NCI-H774 (cell line): ENCODE measurements at regions not wholly inside any gene's neighbourhood (a gene's known extent, or its start where the extent isn't known, plus 50 kb on each side); places are given as distances from the start of the nearest gene placed in this dataset.
"Not testable (repeated sequence)": the region's sequence is repeated elsewhere in the genome, so short reads cannot be mapped to it uniquely, and the experiment has no call there.

Experiments used
- DNase-seq: peaks from one replicate; lab custom pipeline; 2025; lab: John Stamatoyannopoulos, UW

DNA sequence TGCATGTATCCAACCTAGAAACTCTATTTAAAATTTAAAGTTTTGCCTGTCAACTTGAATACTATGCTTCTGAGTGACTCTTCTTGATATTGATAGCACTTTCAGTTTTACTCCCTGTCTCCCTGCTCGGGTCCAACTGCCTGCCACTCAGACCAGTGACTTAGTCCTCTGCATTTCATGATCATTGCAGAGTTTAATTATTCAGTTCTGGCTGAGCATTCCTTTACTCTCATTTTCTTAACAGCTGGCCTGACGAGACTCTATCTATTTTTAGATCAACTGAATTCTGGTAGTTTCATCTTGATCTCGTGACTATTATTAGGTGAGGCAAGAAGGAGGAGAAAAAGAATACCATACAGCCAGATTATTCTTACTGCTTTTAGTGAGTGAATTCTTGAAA is 617.4 kb downstream of the SI start:
- no peak for DNase-seq

DNA sequence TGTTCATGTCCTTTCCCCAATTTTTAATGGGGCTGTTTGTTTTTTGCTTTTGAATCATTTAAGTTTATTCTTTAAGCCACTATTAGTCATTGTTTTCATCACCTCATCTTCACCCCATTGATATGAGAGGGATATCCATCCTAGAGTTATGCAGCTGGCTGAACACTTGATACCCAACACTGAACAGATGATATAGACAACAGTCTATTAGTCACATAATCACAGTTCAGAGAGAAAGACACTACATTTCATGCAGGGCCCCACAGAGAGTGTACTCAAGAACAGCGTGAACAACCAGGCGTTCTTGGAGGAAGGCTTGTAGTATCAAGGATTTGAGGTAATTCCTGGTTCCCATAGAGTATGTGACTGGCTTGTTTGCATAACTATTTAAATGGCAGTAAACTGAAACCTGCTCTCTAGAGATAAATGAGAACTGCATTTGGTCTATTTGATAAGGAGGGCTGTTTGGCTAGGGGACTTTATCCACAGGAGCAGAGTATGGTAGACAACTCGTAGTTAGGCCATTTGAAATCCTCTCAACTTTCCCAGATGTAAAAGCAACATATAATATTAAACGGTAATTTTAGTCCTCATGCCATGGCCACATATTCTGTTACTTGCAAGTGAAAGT is 618.7 kb downstream of the SI start:
- no peak for DNase-seq

- DNase-seq, result no peak
Observed at GRCh38 chr3:164458986-164459385, 619.3 kb downstream of the SI start.

- no peak for DNase-seq
Observed at GRCh38 chr3:164453714-164454113, 624.6 kb downstream of the SI start.

GRCh38 chr3:164452707-164453106 is 625.6 kb downstream of the SI start:
- no peak for DNase-seq

DNA sequence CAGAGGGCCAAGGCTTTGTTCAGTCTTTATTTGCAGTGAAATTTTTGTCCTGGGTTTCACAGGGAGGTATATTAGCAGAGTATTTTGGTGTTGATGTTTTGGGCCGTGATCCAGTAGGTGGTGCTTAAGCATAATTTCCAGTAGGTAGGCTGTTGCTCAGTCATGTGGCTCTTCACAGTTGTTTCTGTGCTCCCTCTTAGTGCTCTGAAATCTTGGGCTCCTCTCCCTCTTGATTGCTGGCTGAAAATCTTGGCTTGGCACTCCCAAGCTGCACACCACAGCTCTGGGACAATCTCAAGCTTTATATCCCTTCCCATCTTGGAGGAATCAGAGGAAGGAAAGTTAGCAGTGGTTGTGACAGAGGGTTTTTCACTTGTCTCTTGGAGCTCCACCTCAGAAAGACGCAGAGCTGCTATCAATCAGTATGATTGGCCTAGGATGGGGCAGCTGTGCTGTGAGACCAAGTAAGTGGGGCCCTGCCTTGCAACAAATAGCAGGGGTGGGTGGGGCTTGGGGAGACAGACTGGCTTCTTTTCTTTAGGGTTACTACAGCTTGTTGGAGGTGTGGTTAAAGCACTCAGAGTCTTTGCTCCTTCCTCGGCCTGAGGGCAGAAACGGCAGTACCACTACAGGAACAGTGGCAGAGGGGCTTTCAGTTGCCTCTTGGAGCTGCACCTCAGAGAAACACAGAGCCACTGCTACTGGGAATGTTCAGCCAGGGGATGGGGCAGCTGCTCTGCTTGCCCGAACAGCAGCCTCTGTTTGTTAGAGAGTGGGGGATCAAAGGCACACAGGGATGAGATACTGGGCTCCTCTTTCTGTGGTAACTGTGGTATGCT is 627.0 kb downstream of the SI start:
- DNase-seq, result no peak

- no peak for DNase-seq
Observed at GRCh38 chr3:164450276-164450905, 627.9 kb downstream of the SI start.

DNA sequence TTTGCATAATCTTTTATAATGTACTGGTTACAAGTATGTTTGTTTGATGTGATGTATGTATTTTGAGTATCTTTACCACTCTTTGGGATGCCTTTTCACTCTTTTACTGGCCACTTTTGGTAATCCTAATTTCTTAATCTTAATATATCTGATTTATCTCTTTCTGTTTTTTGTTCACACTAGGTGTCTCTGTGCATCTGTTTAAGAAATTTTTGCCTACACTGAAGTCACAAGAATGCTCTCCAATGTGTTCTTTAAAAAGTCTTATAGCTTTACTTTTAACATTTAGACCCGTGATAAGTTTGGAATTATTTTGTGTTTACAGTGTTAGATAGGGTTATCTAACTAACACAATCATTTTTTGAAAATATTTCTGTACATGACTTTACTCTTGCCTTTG is 659.1 kb downstream of the SI start:
- no peak for DNase-seq

DNA sequence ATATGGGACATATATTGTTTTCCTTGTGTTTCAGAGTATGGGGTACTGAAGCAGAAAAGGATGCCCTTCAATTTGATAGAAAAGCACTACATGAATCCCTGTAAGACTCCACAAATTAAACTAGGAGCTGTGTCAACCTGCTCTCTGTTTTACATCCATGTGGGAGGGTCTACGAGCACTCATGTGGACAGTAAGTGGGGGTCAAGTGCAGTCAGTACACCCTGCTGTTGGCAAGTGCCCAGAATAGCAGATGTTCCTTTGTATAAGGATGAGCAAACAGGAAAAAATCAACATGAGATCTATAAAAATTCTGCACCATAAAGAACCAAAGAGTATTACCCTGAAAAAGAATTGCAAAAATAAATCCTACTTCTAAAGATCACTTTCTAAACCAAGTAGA is 659.9 kb downstream of the SI start:
- DNase-seq, result peak; percentile 97

GRCh38 chr3:164417955-164418354 is 660.3 kb downstream of the SI start:
- DNase-seq, result no peak

GRCh38 chr3:164416491-164417222 is 661.6 kb downstream of the SI start:
- DNase-seq, result no peak

DNA sequence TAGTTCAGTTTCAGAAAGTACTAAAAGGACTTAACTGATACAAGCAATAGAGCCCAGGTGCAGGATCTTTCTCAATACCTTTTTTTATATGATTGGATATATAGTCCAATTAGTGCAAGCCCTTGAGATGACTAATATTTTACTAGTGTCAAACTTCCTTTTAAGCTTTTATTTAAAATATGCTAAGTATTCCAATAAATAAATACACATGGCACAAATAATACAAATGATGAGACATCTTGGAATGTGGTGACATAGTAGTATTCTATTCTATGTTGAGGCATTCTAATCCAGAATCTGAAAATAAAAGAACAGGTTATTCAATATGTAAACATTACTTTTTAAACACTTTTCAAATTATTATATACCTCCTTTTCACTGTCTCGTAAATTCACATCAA is 670.0 kb downstream of the SI start:
- no peak for DNase-seq

DNA sequence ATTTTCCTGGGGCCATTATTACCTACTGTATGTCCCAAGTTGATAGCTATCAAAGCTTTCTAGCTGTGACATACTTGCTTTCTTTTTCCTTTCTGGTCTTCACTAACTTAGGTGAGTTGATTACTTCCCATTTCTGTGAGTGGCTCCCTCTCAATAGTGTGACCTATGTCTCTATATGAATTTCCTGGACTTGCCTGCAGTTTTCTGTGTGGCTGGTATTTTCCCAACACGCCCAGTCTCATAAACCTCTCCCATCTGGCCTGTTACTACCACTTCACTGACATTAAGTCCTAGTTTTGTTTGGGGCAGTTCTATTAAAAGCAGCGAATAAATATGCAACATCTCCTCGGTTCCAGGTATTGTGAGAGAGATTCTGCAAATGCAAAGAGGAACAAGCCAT is 671.2 kb downstream of the SI start:
- no peak for DNase-seq

GRCh38 chr3:164406281-164406680 is 672.0 kb downstream of the SI start:
- no peak for DNase-seq

GRCh38 chr3:164401923-164402322 is 676.4 kb downstream of the SI start:
- no peak for DNase-seq

GRCh38 chr3:164401440-164401839 is 676.9 kb downstream of the SI start:
- DNase-seq, result not testable (repeated sequence)

DNA sequence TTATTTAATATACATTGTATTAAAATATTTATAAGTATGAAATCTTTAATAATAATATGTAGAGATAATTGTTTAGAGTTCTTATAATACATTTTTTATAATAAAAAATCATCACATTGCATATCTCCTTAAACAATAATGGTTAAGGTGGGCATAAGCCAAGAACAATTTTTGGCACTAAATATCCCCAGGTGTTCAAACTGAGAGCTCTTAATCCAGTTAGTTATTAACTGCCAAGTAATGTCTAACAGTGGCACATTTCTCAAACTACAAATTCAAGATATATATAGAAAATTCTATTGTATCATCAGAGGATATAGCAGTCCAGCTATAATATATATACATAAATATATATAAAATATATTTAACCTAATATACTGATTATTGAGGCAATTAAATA is 680.8 kb downstream of the SI start:
- DNase-seq, result no peak

- DNase-seq, result no peak
Observed at GRCh38 chr3:164393171-164393570, 685.1 kb downstream of the SI start.

GRCh38 chr3:164390046-164390445 is 688.2 kb downstream of the SI start:
- DNase-seq, result no peak

- no peak for DNase-seq
Observed at GRCh38 chr3:164387236-164387635, 691.1 kb downstream of the SI start.

DNA sequence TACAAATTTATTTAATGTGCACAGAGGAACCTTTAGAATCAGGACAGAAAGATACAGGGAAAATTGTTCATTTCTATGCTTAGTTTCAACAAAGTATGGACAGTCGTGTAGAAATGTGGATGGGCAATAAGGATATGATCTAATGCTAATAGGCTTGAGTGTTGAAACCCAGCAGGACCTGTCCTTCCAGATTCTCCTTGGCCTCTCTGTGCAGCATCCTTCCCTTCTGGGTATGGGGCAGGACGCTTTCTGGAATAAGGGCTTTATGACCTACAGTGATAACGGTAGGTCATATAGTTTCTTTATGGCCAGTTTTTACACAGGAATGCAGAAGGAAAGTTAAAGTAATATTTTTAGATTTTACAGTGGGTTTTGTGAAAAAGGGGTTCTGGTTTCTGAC is 698.1 kb downstream of the SI start:
- DNase-seq, result no peak

- no peak for DNase-seq
Observed at GRCh38 chr3:164377466-164377865, 700.8 kb downstream of the SI start.

DNA sequence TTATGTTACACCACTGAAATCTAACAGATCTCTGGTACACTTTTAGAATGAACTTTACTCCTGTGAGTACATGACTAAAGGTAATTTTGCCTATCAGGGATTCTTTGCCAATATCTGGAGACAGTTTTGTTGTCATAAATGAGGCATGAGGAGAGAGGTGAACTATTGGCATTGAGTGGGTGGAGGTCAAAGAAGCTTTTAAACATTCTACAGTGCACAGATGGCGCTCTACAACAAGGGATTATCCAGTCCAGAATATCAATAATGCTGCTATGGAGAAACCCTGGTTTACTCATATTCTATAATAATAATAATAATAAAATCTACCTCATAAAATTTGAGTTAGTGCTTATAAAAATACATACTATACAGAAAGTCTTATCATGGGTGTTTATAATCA is 702.3 kb downstream of the SI start:
- DNase-seq, result no peak
